IMR-90 (cell line): ENCODE measurements at regions not wholly inside any gene's neighbourhood (a gene's known extent, or its start where the extent isn't known, plus 50 kb on each side); places are given as distances from the start of the nearest gene placed in this dataset.

Experiments
- ATAC-seq: fragments of 200-7000 bp; cut with Tn5 transposase; 2 replicates; pipeline ENCODE4 v1.9.1; 2020; ENCODE audit warnings: low read depth, mild to moderate bottlenecking, moderate library complexity
- BruUV-seq: library from RNA; stranded (reverse); fragments of 400-500 nt; replicated peaks from 2 replicates; lab custom pipeline; 2021; lab: Mats Ljungman, UMichigan
- CTCF ChIA-PET: fragments of 300-600 bp; formaldehyde crosslinking; extraction: SDS; loops from one replicate; lab custom pipeline; 2021; ENCODE audit warnings: antibody characterized with exemption; lab: Yijun Ruan, JAX
- POLR2A ChIA-PET: fragments of 300-600 bp; sonication (Branson Sonifier 250); formaldehyde crosslinking; loops from one replicate; lab custom pipeline; 2022; ENCODE audit warnings: antibody characterized with exemption; ENCODE audit not compliant: unreplicated experiment; lab: Charles Lee
- DNase-seq: peaks from one replicate; pipeline ENCODE4 v3.0.0; 2013
- H2AFZ ChIP-seq: replicated peaks from 2 replicates; pipeline ENCODE3; 2013; ENCODE audit warnings: low read length, mild to moderate bottlenecking; ENCODE audit not compliant: poor library complexity
- H2AK5ac ChIP-seq: 2 replicates; pipeline ENCODE4 v1.6.1; 2013; ENCODE audit warnings: low read depth, low read length, inconsistent platforms
- H2AK9ac ChIP-seq: replicated peaks from 2 replicates; pipeline ENCODE3; 2013; ENCODE audit warnings: mild to moderate bottlenecking, low read depth, low read length, moderate library complexity; ENCODE audit not compliant: poor library complexity
- H2BK120ac ChIP-seq: 2 replicates; pipeline ENCODE4 v1.6.1; 2013; ENCODE audit warnings: low read depth, low read length, inconsistent platforms
- H2BK15ac ChIP-seq: 3 replicates; pipeline ENCODE4 v1.6.1; 2013; ENCODE audit warnings: low read depth, low read length, inconsistent platforms
- H2BK20ac ChIP-seq: 2 replicates; pipeline ENCODE4 v1.6.1; 2013; ENCODE audit warnings: low read depth, mild to moderate bottlenecking, inconsistent platforms, low read length, moderate library complexity
- H2BK5ac ChIP-seq: 2 replicates; pipeline ENCODE4 v1.6.1; 2013; ENCODE audit warnings: mild to moderate bottlenecking, low read depth, low read length, inconsistent platforms; ENCODE audit not compliant: poor library complexity, severe bottlenecking
- H3K14ac ChIP-seq: replicated peaks from 2 replicates; pipeline ENCODE4 v1.6.1; 2013; ENCODE audit warnings: low read depth, low read length, inconsistent platforms
- H3K18ac ChIP-seq: 2 replicates; pipeline ENCODE4 v1.6.1; 2013; ENCODE audit warnings: low read depth, low read length, control low read depth
- H3K23ac ChIP-seq: 2 replicates; pipeline ENCODE4 v1.6.1; 2013; ENCODE audit warnings: low read depth, low read length, inconsistent platforms
- H3K27ac ChIP-seq: 2 replicates; pipeline ENCODE4 v1.5.1; 2013; ENCODE audit warnings: mild to moderate bottlenecking, control low read depth, low read length; ENCODE audit not compliant: insufficient read depth
- H3K27me3 ChIP-seq: 2 replicates; pipeline ENCODE4 v1.6.1; 2013; ENCODE audit warnings: low read length; ENCODE audit not compliant: control insufficient read depth, insufficient read depth
- H3K36me3 ChIP-seq: 2 replicates; pipeline ENCODE4 v1.6.1; 2013; ENCODE audit warnings: low read length, mixed read lengths; ENCODE audit not compliant: control insufficient read depth, insufficient read depth
- H3K4ac ChIP-seq: 2 replicates; pipeline ENCODE4 v1.6.1; 2013; ENCODE audit warnings: low read depth, low read length, inconsistent platforms
- H3K4me1 ChIP-seq: 2 replicates; pipeline ENCODE4 v1.6.1; 2013; ENCODE audit warnings: low read length, mixed read lengths; ENCODE audit not compliant: control insufficient read depth, insufficient read depth
- H3K4me2 ChIP-seq: 2 replicates; pipeline ENCODE4 v1.6.1; 2013; ENCODE audit warnings: low read depth, mild to moderate bottlenecking, control low read depth, low read length, moderate library complexity
- H3K4me3 ChIP-seq: 2 replicates; pipeline ENCODE4 v1.5.1; 2013; ENCODE audit warnings: low read depth, mild to moderate bottlenecking, control low read depth, low read length, moderate library complexity; ENCODE audit not compliant: insufficient read depth
- H3K56ac ChIP-seq: 2 replicates; pipeline ENCODE4 v1.6.1; 2013; ENCODE audit warnings: low read length, inconsistent platforms; ENCODE audit not compliant: insufficient read depth; ENCODE audit errors: extremely low read depth
- H3K79me1 ChIP-seq, 2 experiments: 2 replicates each; pipeline ENCODE4 v1.6.1; 2013; ENCODE audit warnings: low read length in 2 of 2, inconsistent platforms in 1 of 2, low read depth in 1 of 2
- H3K9ac ChIP-seq: 2 replicates; pipeline ENCODE4 v1.6.1; 2013; ENCODE audit warnings: low read depth, low read length, control low read depth
- H3K9me1 ChIP-seq: 2 replicates; pipeline ENCODE4 v1.6.1; 2013; ENCODE audit warnings: low read length, inconsistent platforms; ENCODE audit not compliant: insufficient read depth
- H3K9me3 ChIP-seq: 2 replicates; pipeline ENCODE4 v1.6.1; 2013; ENCODE audit warnings: low read length; ENCODE audit not compliant: control insufficient read depth, insufficient read depth
- H4K20me1 ChIP-seq: 2 replicates; pipeline ENCODE4 v1.6.1; 2013; ENCODE audit warnings: low read length, inconsistent platforms; ENCODE audit not compliant: insufficient read depth
- H4K5ac ChIP-seq: 2 replicates; pipeline ENCODE4 v1.6.1; 2013; ENCODE audit warnings: mild to moderate bottlenecking, low read depth, low read length, control low read depth
- H4K8ac ChIP-seq, 2 experiments: 2 replicates each; pipeline ENCODE4 v1.6.1; 2013; ENCODE audit warnings: low read depth in 2 of 2, low read length in 2 of 2, control low read depth in 1 of 2, inconsistent platforms in 1 of 2
- H4K91ac ChIP-seq: 2 replicates; pipeline ENCODE4 v1.6.1; 2013; ENCODE audit warnings: low read depth, low read length, inconsistent platforms; ENCODE audit not compliant: insufficient read depth
- CEBPB ChIP-seq: IDR thresholded peaks from 2 replicates; pipeline ENCODE4 v1.6.1; 2012; ENCODE audit warnings: low read depth, low read length, improper control_type of control experiment
- MAFK ChIP-seq: IDR thresholded peaks from 2 replicates; pipeline ENCODE4 v1.6.1; 2012; ENCODE audit warnings: low read depth, low read length, improper control_type of control experiment
- MXI1 ChIP-seq: IDR thresholded peaks from 2 replicates; pipeline ENCODE4 v1.6.1; 2012; ENCODE audit warnings: low read depth, mild to moderate bottlenecking, low read length, moderate library complexity, borderline replicate concordance
- NFE2L2 ChIP-seq: fragments of 150-350 bp; IDR thresholded peaks from 2 replicates; pipeline ENCODE4 v1.6.1; 2016; ENCODE audit warnings: low read depth, mild to moderate bottlenecking, low read length
- POLR2A ChIP-seq: IDR thresholded peaks from 2 replicates; pipeline ENCODE4 v1.6.1; 2012; ENCODE audit warnings: mild to moderate bottlenecking, low read depth, low read length
- RCOR1 ChIP-seq: IDR thresholded peaks from 2 replicates; pipeline ENCODE4 v1.6.1; 2012; ENCODE audit warnings: mild to moderate bottlenecking, low read length, improper control_type of control experiment; ENCODE audit not compliant: insufficient replicate concordance
- RFX5 ChIP-seq: IDR thresholded peaks from 2 replicates; pipeline ENCODE4 v1.8.0; 2012; ENCODE audit warnings: low read depth, mild to moderate bottlenecking, low read length, moderate library complexity
- SMC3 ChIP-seq: fragments of 150-350 bp; IDR thresholded peaks from 2 replicates; pipeline ENCODE4 v1.6.1; 2016; ENCODE audit warnings: low read depth, mild to moderate bottlenecking, antibody characterized with exemption, low read length, moderate library complexity
- dilution Hi-C: fragments of 300-500 bp; cut with HindIII; formaldehyde crosslinking; loops from one replicate; pipeline ENCODE4 v1.14.3; 2018; ENCODE audit warnings: low sequenced_read_pairs; ENCODE audit not compliant: unreplicated experiment
- in situ Hi-C: fragments of 300-500 bp; cut with MboI; formaldehyde crosslinking; loops from 3 replicates; pipeline ENCODE4 v1.14.3; 2019; ENCODE audit warnings: low sequenced_read_pairs, inconsistent platforms, mixed read lengths
- intact Hi-C: fragments of 100-400 bp; cut with micrococcal nuclease; formaldehyde crosslinking; loops from 2 replicates; pipeline ENCODE4 v1.10.0; 2022
- TF ChIP-seq, protein P1 (sequence below): conservative IDR thresholded peaks from 2 replicates; pipeline ENCODE4 v1.5.1; 2012; ENCODE audit warnings: mild to moderate bottlenecking, low read depth, low read length, improper control_type of control experiment

DNA sequence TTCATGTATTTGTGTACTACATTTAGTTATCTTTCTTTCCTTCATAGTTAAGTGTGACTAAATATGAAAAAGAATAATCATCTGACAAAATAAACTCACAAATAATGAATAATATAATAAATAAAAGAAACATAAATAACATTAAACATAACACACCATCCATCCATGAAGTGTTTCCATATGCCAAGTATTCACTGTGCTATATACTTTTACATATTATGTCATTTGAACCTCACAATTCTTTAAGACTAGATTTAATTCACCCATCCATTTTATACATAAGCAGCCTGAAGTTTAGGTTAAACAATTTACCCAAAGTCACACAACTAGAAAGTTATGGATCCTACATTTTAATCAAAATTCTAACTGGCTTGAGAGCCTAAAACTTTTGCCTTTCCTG, 549.4 kb upstream of the HS3ST5 start:
- H4K91ac ChIP-seq, result no peak overlapping the region
- TF ChIP-seq, protein P1, sequence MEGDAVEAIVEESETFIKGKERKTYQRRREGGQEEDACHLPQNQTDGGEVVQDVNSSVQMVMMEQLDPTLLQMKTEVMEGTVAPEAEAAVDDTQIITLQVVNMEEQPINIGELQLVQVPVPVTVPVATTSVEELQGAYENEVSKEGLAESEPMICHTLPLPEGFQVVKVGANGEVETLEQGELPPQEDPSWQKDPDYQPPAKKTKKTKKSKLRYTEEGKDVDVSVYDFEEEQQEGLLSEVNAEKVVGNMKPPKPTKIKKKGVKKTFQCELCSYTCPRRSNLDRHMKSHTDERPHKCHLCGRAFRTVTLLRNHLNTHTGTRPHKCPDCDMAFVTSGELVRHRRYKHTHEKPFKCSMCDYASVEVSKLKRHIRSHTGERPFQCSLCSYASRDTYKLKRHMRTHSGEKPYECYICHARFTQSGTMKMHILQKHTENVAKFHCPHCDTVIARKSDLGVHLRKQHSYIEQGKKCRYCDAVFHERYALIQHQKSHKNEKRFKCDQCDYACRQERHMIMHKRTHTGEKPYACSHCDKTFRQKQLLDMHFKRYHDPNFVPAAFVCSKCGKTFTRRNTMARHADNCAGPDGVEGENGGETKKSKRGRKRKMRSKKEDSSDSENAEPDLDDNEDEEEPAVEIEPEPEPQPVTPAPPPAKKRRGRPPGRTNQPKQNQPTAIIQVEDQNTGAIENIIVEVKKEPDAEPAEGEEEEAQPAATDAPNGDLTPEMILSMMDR, result no peak
- TF ChIP-seq POLR2A (no peak), NFE2L2 (no peak), RCOR1 (no peak), RFX5 (no peak), SMC3 (no peak), MXI1 (no peak), CEBPB (no peak), MAFK (no peak)
- no peak overlapping the region for H2BK120ac ChIP-seq
- CTCF ChIA-PET, result no interaction called here
- H2AK5ac ChIP-seq, result no peak overlapping the region
- no peak overlapping the region for H3K4me2 ChIP-seq
- no peak overlapping the region for H2AK9ac ChIP-seq
- no peaks in the 10 kb centered on the region for H3K79me1 ChIP-seq
- DNase-seq, result no peak
- H4K5ac ChIP-seq, result no peak overlapping the region
- no peak overlapping the region for H3K4ac ChIP-seq
- no peaks in the 10 kb centered on the region for H3K9me1 ChIP-seq
- BruUV-seq, result no TSS peak
- H2BK15ac ChIP-seq, result no peak overlapping the region
- H3K36me3 ChIP-seq, result no peaks in the 10 kb centered on the region
- no peak overlapping the region for H3K14ac ChIP-seq
- no peak overlapping the region for H2BK20ac ChIP-seq
- H3K9ac ChIP-seq, result no peak overlapping the region
- no peak overlapping the region for H3K18ac ChIP-seq
- no peaks in the 10 kb centered on the region for H3K4me1 ChIP-seq
- H4K8ac ChIP-seq, result no peak overlapping the region
- no peak for ATAC-seq
- no peak overlapping the region for H3K27ac ChIP-seq
- H2AFZ ChIP-seq, result no peak overlapping the region
- H2BK5ac ChIP-seq, result no peak overlapping the region
- H4K20me1 ChIP-seq, result no peaks in the 10 kb centered on the region
- no peak overlapping the region for H3K56ac ChIP-seq
- intact Hi-C loops (no loop called here), in situ Hi-C loops (no loop called here), dilution Hi-C loops (no loop called here)
- POLR2A ChIA-PET, result no interaction called here
- H3K27me3 ChIP-seq, result no peaks in the 10 kb centered on the region
- no peak overlapping the region for H3K4me3 ChIP-seq
- H3K23ac ChIP-seq, result no peak overlapping the region
- peaks cover 2% of the 10 kb centered on the region; the same call in 1 of the 2 replicates for H3K9me3 ChIP-seq
